Thymus (tissue), 11 donors: ENCODE measurements at regions not wholly inside any gene's neighbourhood (a gene's known extent, or its start where the extent isn't known, plus 50 kb on each side); places are given as distances from the start of the nearest gene placed in this dataset.
"Not testable (repeated sequence)": the region's sequence is repeated elsewhere in the genome, so short reads cannot be mapped to it uniquely, and the experiment has no call there.

Source experiments
- DNase-seq, 9 donors: peaks; one replicate each; pipeline ENCODE4 v3.0.0-alpha.2; 2013; ENCODE audit warnings: low spot score in 9 of 9, low read depth in 6 of 9, missing footprints in 1 of 9
- H3K27ac ChIP-seq, 2 donors: one replicate each; pipeline ENCODE4 v1.5.1; 2013; ENCODE audit warnings: control low read depth in 1 of 2, low read depth in 1 of 2, low read length in 1 of 2, mild to moderate bottlenecking in 1 of 2, moderate library complexity in 1 of 2
- H3K27me3 ChIP-seq, 2 donors: one replicate each; pipeline ENCODE4 v1.5.1; 2013; ENCODE audit warnings: low read length in 1 of 2; ENCODE audit not compliant: control insufficient read depth in 2 of 2, insufficient read depth in 1 of 2
- H3K36me3 ChIP-seq, 2 donors: one replicate each; pipeline ENCODE4 v1.5.1; 2013; ENCODE audit warnings: low read length in 1 of 2, mild to moderate bottlenecking in 1 of 2, moderate library complexity in 1 of 2; ENCODE audit not compliant: control insufficient read depth in 2 of 2, insufficient read depth in 2 of 2
- H3K4me1 ChIP-seq, 2 donors: one replicate each; pipeline ENCODE4 v1.5.1; 2013; ENCODE audit warnings: low read length in 2 of 2; ENCODE audit not compliant: control insufficient read depth in 2 of 2, insufficient read depth in 2 of 2
- H3K4me3 ChIP-seq, 2 donors: one replicate each; pipeline ENCODE4 v1.5.1; 2013; ENCODE audit warnings: low read length in 2 of 2, control low read depth in 1 of 2, mild to moderate bottlenecking in 1 of 2
- H3K9me3 ChIP-seq, 2 donors: one replicate each; pipeline ENCODE4 v1.5.1; 2013; ENCODE audit warnings: low read length in 1 of 2, mild to moderate bottlenecking in 1 of 2; ENCODE audit not compliant: control insufficient read depth in 2 of 2, insufficient read depth in 1 of 2
- WGBS: extraction: QIAGEN DNeasy Blood & Tissue Kit; methylation state at CpG from one replicate; pipeline ENCODE4 v1.1.7; 2013; 5-methylcytosine and 5-hydroxymethylcytosine counted together
- donor health status: healthy.

DNA sequence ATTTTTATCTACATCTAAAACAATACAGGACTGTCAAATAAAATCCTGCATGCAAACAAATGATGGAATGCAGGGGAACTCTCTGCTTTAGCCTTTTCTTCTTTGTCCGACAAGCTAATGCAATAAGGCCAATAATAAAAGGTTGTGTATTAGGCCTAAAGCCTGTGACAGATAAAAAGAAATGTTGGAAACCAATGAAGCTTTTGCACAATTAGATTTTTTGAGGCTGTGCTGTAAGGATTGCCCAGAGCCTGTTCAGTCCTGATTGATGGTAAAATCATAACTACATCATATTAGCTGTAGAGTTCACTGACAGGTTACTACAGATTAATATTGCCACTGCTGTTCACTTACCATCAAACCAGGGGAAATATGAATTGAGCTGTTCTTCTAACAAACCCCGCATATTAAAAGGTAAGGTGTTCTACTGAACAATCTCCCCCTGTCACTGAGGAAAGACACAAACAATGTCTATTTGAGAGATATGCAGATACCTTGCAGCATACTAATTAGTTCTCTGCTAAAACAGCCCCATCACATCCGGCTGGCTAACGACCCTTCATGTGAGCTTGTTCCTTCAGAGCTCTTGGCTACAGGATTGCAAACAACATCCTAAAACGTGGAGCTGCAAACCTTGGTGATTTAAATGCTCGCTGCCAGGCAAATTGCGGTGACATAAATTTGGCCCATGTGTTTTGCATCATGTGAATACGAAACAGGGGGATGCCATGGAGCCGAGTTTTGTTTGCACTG, 305.4 kb downstream of the MTX2 start:
- H3K27me3 ChIP-seq: peaks cover 3% of the 10 kb centered on the region in 2 donors
- H3K4me1 ChIP-seq: no peaks in the 10 kb centered on the region
- DNase-seq: no peak
- no peaks in the 10 kb centered on the region for H3K36me3 ChIP-seq
- no peaks in the 10 kb centered on the region for H3K9me3 ChIP-seq
- WGBS: 96% methylated on average over 9 of the region's 9 CpGs
- H3K4me3 ChIP-seq: no peak overlapping the region
- no peak overlapping the region for H3K27ac ChIP-seq

DNA sequence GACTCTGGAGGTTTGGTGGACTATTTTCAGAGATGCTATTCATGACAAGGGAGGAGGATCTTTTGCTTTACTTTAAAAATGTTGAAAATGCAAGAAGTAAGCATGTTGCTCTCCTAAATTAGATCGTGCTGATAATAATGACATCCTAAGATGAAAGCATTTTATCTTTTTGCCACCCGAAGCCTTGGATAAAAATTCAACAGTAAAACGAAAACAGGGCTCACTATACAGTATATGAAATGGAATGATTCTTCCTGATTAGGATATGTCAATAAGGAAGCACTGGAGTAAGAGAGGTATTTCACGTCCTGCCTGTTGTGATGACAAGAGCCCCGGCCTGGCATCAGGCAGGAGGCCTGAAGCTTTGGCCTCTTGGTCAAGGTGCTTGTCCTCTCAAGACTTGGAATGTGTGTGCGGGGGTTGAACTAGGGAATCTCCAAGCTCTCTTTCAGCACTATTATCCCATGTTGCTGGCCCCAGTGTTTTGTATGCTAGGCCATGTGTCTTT, 306.0 kb downstream of the MTX2 start:
- no peaks in the 10 kb centered on the region for H3K36me3 ChIP-seq
- DNase-seq: no peak
- WGBS: 96% methylated on average over 6 of the region's 6 CpGs
- H3K9me3 ChIP-seq: no peaks in the 10 kb centered on the region
- no peak overlapping the region for H3K4me3 ChIP-seq
- no peak overlapping the region for H3K27ac ChIP-seq
- H3K27me3 ChIP-seq: peaks cover 3% of the 10 kb centered on the region in 2 donors
- H3K4me1 ChIP-seq: no peaks in the 10 kb centered on the region

DNA sequence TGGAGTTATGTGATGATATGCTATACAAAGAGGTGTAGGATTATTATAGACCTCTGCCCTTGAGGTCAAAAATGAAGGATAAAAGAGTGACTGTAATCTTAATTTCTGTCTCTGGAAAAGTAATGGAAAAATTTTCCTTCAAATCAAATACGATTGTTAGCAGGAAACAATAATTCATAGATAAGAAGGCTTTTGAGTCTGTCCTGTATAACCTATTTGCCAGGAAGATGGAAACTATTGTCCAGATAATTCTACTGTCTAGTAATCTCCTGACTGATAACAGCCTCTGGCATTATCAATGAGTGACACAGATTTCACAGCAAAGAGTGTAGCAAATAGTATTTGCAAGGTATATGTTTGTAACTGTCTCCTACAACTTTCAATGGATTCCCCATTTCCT, 307.8 kb downstream of the MTX2 start:
- Histone ChIP-seq H3K27me3 (peaks cover 3 to 5% of the 10 kb centered on the region in 2 donors), H3K27ac (no peak overlapping the region), H3K36me3 (no peaks in the 10 kb centered on the region), H3K4me3 (no peak overlapping the region), H3K9me3 (no peaks in the 10 kb centered on the region), H3K4me1 (no peaks in the 10 kb centered on the region)
- no peak for DNase-seq
- WGBS: 82% methylated on average over 1 of the region's 1 CpG

DNA sequence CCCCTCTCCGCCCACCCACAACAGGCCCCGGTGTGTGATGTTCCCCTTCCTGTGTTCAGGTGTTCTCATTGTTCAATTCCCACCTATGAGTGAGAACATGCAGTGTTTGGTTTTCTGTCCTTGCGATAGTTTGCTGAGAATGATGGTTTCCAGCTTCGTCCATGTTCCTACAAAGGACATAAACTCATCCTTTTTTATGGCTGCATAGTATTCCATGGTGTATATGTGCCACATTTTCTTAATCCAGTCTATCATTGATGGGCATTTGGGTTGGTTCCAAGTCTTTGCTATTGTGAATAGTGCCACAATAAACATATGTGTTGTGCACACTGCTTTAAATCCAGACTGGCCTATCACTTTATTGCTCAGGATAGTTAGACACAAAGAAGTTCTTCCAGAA, 309.1 kb downstream of the MTX2 start:
- 91% methylated on average over 4 of the region's 4 CpGs for WGBS
- H3K9me3 ChIP-seq, H3K36me3 ChIP-seq, H3K4me3 ChIP-seq, H3K27ac ChIP-seq, H3K4me1 ChIP-seq, DNase-seq: not testable (repeated sequence)
- H3K27me3 ChIP-seq: peaks cover 3 to 10% of the 10 kb centered on the region in 2 donors

DNA sequence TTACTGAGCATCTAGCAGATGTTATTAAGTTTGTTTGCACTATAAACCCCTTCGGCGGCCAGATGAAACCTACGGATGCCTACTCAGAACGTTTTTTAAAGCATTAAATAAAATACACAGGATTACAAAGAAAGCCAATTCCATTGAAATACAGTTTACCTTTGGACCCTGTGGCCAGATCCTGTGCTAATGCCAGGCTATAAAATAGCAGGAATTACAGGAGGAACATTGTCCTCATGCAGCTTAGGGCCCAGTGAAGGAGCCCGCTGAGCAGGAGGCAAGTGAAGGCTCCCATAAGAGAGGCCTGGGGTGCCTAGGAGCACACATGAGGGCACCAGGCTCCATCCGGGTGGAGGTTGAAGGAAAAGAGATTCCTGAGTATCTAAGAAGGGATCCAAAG, 310.4 kb downstream of the MTX2 start:
- Histone ChIP-seq H3K27ac (no peak overlapping the region), H3K4me3 (no peak overlapping the region), H3K36me3 (no peaks in the 10 kb centered on the region), H3K4me1 (no peaks in the 10 kb centered on the region), H3K9me3 (no peaks in the 10 kb centered on the region), H3K27me3 (peaks cover 3 to 17% of the 10 kb centered on the region in 2 donors)
- 95% methylated on average over 6 of the region's 6 CpGs for WGBS
- no peak for DNase-seq

DNA sequence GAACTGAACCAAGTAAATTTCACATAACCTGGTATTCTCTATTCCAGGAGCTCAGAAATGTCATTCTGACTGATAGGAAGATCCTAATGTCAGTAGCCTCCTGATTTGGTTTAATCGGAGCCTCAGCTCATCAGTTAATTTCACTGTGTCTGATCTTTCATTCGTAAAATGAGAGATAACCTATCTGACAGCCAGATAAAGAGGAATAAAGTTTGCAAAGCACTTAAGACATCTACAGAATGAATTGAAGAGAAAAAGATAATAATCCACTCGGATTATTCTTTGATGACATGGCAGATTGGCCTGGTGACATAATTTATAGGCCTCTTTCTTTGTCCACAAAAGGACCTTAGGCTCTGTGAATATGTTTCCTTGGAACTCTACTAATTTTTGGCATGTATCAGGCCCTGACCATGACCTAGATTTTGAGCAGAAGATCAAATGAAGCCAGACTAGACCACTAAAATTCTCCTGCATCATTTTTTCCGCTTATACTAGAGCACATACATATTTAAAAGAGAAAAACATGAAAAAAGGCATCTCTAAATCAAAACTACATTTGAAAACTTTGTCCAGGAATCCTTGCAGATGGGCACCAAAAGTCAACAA, 312.4 kb downstream of the MTX2 start:
- no peak for DNase-seq
- Histone ChIP-seq H3K4me1 (no peaks in the 10 kb centered on the region), H3K36me3 (no peaks in the 10 kb centered on the region), H3K9me3 (no peaks in the 10 kb centered on the region), H3K27ac (no peak overlapping the region), H3K27me3 (peaks cover 3 to 20% of the 10 kb centered on the region in 2 donors), H3K4me3 (no peak overlapping the region)
- 93% methylated on average over 4 of the region's 4 CpGs for WGBS

DNA sequence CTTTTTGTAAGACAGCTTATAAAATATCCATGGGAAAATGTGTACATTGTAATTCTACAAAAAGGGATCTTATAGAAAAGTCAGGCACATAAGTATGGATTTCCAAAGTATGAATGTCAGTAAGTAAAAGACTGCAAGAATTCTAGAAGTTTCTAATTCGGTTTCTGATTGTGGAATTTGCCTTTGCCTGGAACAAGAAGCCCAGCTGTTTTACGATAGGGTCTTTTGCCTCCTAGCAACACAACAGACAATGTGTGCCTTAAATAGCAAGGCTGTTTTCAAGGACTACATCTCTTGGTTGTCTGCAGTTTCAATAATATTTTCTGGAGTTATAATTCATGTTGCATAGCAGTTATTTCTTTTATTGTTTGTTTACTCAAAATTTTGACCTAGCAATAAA, 312.9 kb downstream of the MTX2 start:
- DNase-seq: no peak
- H3K9me3 ChIP-seq: no peaks in the 10 kb centered on the region
- peaks cover 3 to 20% of the 10 kb centered on the region in 2 donors for H3K27me3 ChIP-seq
- H3K36me3 ChIP-seq: no peaks in the 10 kb centered on the region
- 92% methylated on average over 2 of the region's 2 CpGs for WGBS
- no peak overlapping the region for H3K27ac ChIP-seq
- no peak overlapping the region for H3K4me3 ChIP-seq
- H3K4me1 ChIP-seq: no peaks in the 10 kb centered on the region

DNA sequence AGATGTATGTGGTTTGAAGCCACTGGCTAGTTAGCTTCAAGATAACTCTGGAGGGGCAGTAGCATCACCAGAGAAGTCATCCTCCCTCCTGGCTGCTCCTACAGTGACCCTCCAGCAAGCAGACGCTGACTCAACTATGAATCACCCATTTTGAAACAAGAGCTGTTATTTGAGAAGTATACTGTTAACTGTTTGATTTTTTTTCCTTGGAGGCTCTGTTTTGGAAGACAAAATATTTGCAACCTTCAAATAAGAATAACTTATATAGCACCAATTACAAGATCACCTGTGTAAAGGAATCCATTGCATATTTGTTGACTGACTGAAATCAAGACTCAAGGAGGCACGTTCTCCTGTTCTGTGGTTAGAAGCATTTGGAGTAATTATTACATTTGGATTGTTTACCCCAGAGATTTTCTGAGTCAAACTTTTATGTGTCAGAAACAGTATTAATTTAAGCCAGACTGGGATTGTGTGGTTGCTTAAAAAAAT, 313.8 kb downstream of the MTX2 start:
- Histone ChIP-seq H3K27ac (no peak overlapping the region), H3K36me3 (no peaks in the 10 kb centered on the region), H3K4me1 (no peaks in the 10 kb centered on the region), H3K27me3 (peaks cover 0 to 18% of the 10 kb centered on the region in 2 donors), H3K9me3 (no peaks in the 10 kb centered on the region), H3K4me3 (no peak overlapping the region)
- no peak for DNase-seq
- WGBS: 88% methylated on average over 2 of the region's 2 CpGs

DNA sequence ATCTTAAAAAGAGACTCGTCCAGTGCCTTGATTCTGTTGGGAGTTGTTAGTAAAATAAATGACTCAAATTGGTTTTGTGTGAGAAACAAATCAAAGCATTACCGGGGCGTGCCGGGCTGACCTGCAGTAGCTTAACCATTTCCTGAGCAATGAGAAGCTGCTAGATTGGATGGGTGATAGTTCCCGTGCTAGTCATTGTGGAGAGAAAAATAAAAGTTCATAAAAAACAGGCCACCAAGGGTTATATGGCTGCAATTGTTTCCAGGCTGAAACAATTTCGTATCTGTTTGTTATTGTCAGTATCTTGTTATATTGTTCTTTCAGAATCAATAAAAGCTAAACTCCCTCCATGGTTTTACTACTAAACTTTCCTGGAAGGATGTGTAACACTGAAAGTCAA, 314.4 kb downstream of the MTX2 start:
- Histone ChIP-seq H3K4me3 (no peak overlapping the region), H3K27me3 (peaks cover 0 to 18% of the 10 kb centered on the region in 2 donors), H3K27ac (no peak overlapping the region), H3K4me1 (no peaks in the 10 kb centered on the region), H3K9me3 (no peaks in the 10 kb centered on the region), H3K36me3 (no peaks in the 10 kb centered on the region)
- no peak for DNase-seq
- WGBS: 66% methylated on average over 6 of the region's 6 CpGs
